Superior temporal gyrus (tissue), 1 donor: ENCODE measurements at regions not wholly inside any gene's neighbourhood (a gene's known extent, or its start where the extent isn't known, plus 50 kb on each side); places are given as distances from the start of the nearest gene placed in this dataset.
"Not testable (repeated sequence)": the region's sequence is repeated elsewhere in the genome, so short reads cannot be mapped to it uniquely, and the experiment has no call there.

Experiments used
- DNase-seq: peaks from one replicate; pipeline ENCODE4 v3.0.0-alpha.2; 2016; ENCODE audit errors: extremely low spot score

- no peak for DNase-seq
Measured at GRCh38 chr7:52270301-52270700, 765.1 kb upstream of the POM121L12 start.

- no peak for DNase-seq
Measured at GRCh38 chr7:52269669-52270068, 765.8 kb upstream of the POM121L12 start.

DNA sequence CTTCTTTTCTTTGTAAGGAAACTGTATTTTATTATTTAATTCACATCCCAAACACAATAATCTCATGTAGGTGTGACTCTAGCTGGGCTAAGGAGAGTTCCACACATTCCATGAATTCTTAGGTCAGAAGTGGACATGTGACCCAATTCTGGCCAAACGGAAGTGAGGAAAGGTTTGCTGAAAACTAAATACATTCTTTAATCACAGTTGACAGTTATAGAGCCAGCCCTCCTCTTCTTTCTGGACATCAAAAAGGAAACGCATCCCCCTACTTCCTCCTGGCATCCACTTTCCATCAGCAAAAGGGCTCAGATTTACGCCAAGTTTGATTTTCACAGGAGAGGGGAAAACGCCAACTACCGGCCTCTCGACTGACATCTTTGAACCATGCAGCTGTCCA lies 774.4 kb upstream of the POM121L12 start:
- DNase-seq: no peak

GRCh38 chr7:52260046-52260665 lies 775.3 kb upstream of the POM121L12 start:
- DNase-seq: no peak

DNA sequence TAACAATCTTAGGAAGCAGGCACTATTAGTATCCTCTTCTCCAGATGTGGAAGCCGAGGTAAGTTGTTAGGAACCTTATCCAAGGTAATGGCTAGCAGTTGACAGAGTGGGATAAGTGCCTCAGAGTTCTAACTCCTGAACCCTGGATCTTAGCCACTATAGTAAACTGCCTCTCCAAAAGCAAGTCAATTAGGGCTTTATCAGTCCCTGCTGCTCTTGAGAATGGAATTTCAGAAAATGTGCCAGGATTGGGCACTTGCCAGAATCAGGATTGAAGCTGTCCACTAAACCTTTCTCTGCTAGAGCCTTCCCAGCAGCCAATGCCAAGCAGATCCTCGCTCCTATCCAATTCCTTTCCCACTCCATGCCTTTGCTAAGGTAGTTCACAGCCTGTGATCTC lies 777.5 kb upstream of the POM121L12 start:
- DNase-seq: no peak

- no peak for DNase-seq
Measured at GRCh38 chr7:52254396-52255010, 780.9 kb upstream of the POM121L12 start.

DNA sequence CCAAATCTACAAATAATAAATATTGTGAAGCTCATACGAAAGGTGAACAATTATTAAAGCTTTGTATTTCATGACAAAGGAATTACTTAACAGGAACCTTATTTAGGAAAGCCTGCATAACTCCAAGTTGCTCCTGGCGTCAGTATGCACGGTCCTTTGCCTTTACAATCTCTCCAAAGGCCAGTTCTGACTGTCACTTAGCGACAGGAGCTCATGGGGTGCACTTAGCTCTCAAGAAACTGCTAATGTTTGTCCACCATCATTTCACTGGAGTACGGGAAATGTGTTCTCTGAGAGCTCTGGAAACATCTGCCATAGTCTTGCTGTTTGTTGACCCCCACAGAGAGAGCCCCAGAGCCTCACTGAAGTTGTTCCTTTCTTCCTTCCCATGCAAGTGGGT lies 781.5 kb upstream of the POM121L12 start:
- DNase-seq: no peak

DNA sequence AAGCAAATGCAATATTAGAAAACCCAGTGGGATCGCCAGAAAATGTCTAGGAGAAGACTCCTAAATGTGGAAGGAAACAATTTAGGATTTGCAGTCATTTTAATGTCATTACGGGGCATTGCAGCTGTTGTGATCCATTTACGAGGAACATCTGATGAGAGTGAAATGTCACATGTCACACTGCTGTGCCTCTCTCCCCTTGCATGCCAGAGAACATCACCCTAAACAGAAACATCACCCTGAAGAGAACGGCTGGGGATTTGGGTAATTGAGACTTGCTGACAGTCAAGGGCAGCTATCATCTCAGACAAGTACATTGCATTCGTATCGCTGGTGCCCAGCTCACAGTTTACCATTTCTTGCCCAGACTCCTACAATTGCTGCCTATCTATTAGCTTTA lies 785.7 kb upstream of the POM121L12 start:
- DNase-seq: no peak

DNA sequence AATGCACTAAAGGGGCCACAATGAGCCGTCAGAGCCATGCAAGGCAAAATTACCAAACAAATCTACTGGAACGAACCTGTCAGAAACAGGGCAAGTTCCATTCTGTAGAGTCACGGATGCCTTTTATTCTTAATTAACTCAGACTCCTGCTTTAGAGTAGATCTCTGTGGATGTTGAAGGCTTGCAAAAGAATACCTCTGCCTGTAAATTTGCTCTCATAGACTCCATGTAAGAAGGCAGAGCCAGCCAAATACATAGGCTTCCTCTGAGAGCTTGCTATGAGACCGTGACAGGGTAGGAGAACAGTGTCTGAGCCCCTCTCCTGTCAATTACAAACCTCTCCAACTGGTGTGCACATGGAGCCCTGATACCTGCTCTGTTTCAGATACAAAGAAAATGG lies 787.9 kb upstream of the POM121L12 start:
- DNase-seq: no peak

DNA sequence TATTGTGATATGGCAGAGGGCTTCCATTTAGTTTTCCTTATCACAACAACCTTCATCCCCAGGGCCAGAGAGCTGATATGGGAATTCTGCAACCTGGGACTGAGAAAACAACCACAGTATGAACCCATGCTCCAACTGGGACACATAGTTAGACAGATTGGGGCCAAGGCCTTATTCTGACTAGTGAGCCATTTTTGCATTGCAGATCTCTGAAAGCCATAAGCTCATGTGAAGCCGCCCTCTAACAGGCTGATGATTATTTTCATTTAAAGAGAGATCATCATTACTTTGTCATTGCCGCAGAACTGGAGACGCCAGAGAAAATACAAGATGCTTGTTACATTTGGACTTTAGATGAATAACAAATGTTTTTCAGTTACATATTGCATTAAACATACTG lies 791.7 kb upstream of the POM121L12 start:
- DNase-seq: no peak

- DNase-seq: peak; percentile 35
Measured at GRCh38 chr7:52233248-52233647, 802.2 kb upstream of the POM121L12 start.

GRCh38 chr7:52211930-52212329 lies 823.5 kb upstream of the POM121L12 start:
- DNase-seq: no peak

DNA sequence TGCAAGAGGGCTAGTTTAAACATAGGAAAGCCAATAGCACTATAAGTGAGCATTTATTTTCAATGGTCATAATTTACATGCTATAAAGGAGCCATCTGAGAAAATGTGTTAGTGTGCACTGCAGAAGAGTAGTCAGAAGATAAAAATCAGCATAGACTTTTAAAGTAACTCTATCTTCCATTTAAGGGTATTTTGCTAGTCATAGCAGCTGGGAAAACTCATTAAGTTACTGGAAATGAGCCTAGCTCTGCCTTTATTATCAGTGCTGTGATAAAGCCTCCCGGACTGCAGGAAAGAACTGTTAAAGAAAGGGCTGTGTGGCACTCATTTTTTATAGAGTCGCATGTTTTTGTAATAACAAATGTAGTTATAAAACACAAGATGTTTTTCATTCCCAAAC lies 825.8 kb upstream of the POM121L12 start:
- DNase-seq: no peak

- DNase-seq: no peak
Measured at GRCh38 chr7:52197221-52197620, 838.2 kb upstream of the POM121L12 start.

- DNase-seq: no peak
Measured at GRCh38 chr7:52195664-52196063, 839.8 kb upstream of the POM121L12 start.

GRCh38 chr7:52189153-52189778 lies 846.2 kb upstream of the POM121L12 start:
- DNase-seq: no peak

DNA sequence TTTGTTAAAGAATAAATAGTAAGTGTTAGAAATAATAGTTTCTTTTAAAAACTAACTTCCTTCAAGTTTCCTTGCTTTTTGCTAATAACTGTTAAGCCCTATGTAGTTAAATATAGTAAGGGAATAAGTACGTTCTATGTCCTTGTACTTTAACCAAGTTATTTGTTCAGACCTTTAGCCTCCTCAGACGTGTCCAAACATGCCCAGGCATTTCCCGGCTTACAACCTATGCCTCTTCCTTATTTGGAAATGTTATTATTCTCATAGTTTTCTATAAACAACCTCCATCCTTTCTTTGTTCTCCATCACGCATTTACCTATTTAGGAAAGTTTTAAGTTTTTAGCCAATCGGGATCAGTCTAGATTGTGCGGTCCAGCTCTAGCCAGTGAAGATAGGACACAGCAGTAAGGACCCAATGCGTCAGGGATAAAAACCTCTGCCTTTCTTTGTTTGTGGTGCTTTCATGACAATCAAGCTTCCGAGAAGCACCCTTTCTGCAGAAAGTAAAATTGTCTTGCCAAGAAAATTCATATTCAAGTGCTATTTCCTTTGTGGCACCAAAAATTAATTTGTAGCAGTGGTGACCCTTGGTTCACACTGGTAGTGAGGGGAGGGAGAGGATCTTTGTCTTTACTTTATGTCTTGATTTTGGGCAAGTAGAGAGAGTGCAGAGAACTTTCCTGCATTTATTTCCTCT lies 851.3 kb upstream of the POM121L12 start:
- DNase-seq: no peak

DNA sequence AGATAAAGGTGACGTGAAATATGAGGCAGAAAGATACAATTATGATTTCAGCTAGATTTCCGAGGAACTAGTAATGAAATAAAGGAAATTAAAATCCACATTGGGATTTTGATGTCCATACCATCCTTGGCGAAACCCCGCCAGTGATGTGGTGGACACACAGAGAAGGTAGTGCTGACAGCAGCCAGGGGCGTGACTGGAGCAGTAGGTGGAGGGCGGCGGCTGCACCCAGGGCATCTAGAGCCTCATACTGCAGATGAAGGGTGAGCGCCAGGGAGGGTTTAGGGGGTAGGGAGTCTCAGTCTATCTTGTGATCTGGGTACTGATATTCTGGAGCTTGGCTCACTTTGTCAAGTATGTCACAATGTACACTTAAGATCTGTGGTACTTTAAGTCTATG lies 855.5 kb upstream of the POM121L12 start:
- no peak for DNase-seq

GRCh38 chr7:52168085-52168484 lies 851.5 kb upstream of the COBL start:
- no peak for DNase-seq

DNA sequence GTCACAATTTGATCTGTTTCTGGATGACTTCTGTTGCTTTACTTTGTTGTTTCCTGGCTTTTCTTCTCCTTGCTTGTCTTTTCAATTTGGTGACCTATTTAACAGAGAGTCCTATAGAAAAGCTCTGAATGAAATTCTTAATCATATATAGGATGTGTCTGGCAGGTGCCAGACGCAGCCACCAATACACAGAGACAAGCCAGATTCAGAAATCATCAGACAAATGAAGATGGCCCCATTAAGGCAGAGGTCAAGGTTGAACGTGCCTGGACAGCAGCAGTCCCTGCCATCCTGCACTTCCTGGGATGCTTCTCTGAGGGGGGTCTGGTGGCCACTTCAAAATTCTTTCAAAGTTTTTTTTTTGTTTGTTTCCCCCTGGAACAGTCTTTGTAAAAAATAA lies 846.7 kb upstream of the COBL start:
- DNase-seq: no peak

DNA sequence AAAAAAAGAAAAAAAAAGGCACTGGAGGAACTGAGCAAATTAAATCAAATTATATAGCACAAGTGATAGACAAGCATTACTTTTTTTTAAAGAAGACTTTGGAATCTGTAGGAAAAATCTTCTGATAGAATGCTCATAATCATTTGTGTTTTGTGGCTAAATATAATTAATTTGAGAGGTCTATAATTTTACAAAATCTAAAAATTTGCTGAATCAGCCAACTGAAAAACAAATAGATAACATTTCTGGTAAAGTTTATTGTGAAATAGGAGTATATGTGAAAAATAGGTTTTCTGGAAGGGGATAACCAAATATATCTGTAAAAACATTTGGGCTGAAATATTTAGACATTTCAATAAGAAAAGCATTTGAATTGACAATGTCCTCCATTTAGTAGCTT lies 844.9 kb upstream of the COBL start:
- no peak for DNase-seq

DNA sequence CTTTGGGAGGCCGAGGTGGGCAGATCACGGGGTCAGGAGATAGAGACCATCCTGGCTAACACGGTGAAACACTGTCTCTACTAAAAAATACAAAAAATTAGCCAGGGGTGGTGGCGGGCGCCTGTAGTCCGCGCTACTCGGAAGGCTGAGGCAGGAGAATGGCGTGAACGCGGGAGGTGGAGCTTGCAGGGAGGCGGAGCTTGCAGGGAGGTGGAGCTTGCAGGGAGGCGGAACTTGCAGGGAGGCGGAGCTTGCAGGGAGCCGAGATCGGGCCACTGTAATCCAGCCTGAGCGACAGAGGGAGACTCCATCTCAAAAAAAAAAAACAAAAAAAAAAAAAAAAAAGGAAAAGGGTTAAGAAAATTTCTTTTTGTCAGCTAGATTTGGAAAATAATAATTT lies 842.8 kb upstream of the COBL start:
- not testable (repeated sequence) for DNase-seq

- DNase-seq: no peak
Measured at GRCh38 chr7:52154382-52154781, 837.8 kb upstream of the COBL start.
